ENCODE measurements at regions not wholly inside any gene's neighbourhood (a gene's known extent, or its start where the extent isn't known, plus 50 kb on each side); places are given as distances from the start of the nearest gene placed in this dataset.

- no peak for DNase-seq
Measured at GRCh38 chr14:62597143-62597542, 448.1 kb downstream of the KCNH5 start.

GRCh38 chr14:62599616-62600385 is 445.5 kb downstream of the KCNH5 start:
- DNase-seq, result no peak

- no peak for DNase-seq
Measured at GRCh38 chr14:62602712-62603111, 442.5 kb downstream of the KCNH5 start.

DNA sequence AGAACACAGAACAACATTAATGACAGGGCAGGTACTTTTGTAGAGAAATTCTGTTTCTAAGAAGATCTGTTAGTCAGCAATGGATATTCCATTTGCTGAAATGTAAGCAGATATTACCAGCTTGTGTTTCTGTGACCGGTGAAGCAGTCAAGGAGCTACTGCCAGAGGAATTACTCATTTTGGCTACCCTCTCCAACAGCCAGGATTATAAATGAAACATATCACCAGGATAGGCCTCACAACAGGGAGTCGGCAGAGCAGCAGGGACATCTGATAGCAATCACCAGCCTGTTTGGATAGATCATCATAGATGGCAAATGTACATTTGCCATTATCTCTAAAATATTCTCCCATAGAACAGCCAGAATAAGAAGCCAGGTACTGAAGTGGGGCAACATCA is 440.7 kb downstream of the KCNH5 start:
- DNase-seq, result no peak

DNA sequence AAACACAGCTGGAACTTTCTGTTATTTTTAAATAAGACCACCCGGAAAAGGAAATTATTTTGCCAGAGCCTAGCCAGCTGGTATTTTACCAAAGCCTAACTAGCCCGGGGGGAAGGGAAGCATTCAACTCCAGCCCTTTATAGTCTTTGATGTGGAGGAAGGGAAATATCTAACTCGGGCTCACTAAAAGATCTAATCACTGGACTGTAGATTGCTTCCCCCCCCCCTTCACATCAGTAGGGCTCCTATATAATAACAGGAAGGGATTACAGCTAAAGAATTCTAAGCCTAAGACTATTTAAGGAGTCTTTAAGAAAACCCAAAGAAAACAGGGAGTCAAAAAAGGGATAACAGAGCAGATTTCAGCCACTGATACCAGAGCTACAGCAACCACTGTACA is 431.1 kb downstream of the KCNH5 start:
- no peak for DNase-seq

DNA sequence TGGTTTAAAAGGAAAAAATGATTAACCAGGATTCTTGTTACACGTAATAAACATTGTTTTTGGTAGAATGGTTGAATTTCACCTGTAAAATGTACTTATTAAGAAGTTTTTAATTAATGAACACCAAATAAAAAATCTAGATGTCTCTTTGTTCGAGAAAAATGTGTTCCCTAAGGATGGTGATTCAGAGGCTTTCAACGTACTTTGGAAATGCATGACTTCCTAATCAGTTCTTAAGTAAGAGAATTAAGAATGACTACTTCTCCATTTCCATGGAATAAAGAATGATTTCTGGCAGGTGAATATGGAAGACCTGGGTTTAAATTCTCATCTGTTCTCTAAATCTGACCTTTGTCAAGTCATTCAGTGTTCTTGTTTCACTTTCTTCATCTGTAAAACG is 428.6 kb downstream of the KCNH5 start:
- no peak for DNase-seq

- DNase-seq, result no peak
Measured at GRCh38 chr14:62626416-62626815, 418.8 kb downstream of the KCNH5 start.

DNA sequence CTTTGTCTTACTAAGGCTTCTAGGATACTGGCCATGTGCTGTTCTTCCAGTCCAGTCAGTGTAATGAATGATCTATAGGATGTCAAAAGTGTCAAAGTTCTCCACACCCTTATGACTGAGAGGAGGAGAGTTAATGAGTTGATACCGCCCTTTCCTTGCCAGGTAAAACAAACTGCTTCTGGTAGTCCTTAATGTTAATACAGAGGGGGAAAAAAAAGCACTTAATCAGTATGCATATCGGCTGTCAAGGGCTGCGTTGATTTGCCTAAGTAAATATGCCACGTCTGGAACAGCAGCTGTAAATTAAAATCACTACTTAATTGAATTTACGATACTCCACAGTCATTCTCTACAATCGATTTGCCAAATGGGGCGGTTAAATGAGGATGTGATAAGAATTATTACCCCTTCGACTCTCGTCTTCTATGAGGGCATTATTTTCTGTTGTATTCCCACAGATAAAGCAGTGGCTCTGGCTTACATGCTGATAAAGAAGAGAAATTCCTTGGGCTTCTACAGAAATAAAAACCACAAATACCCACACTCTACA is 416.0 kb downstream of the KCNH5 start:
- DNase-seq, result no peak

DNA sequence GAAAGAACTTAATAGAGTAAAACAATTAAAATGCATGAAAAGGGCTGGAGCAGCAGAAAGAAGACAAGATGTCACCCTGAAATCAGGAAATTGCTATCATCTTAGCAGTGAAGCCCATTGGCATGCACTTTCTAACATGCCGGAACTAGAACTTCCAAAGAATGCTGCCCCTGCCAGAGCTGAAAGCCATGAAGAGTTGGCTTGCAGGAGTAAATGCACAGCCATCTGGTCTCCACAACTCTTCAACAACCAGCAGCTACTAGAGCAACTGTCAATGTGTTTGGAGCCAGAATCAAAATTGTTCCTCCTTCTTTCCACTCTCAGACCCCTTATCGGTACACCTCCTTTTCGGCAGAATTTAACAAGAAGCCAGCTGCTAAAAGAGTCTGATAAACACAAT is 414.1 kb downstream of the KCNH5 start:
- DNase-seq, result no peak

DNA sequence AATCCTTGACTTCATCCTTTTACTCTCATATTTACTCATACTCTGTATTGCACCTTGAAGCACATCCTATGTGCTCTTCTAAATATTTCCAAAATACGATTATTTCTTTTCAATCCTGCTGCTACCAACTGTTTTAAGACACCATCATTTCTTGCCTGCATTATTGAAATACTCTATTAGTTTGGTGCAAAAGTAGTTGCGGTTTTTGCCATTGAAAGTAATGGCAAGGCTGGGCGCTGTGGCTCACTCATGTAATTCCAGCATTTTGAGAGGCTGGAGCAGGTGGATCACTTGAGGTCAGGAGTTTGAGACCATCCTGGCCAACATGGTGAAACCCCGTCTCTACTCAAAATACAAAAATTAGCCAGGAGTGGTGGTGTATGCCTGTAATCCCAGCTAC is 412.5 kb downstream of the KCNH5 start:
- DNase-seq, result no peak

- DNase-seq, result peak; percentile 7
Measured at GRCh38 chr14:62645649-62646048, 399.6 kb downstream of the KCNH5 start.
